ENCODE measurements at regions not wholly inside any gene's neighbourhood (a gene's known extent, or its start where the extent isn't known, plus 50 kb on each side); places are given as distances from the start of the nearest gene placed in this dataset.

- no peaks in the 10 kb centered on the region for H3K79me2 ChIP-seq (ENCODE audit: insufficient read depth, low read length)
- no peaks in the 10 kb centered on the region for H3K9me2 ChIP-seq (ENCODE audit: low read depth, low read length)
- no peak overlapping the region for H3K9ac ChIP-seq (ENCODE audit: low read length)
- H4K20me1 ChIP-seq (ENCODE audit: insufficient read depth, low read length), result no peaks in the 10 kb centered on the region
- H3K36me3 ChIP-seq (ENCODE audit: insufficient read depth, low read length), result no peaks in the 10 kb centered on the region; the same call in 1 of the 2 replicates
- TF ChIP-seq, protein P1, sequence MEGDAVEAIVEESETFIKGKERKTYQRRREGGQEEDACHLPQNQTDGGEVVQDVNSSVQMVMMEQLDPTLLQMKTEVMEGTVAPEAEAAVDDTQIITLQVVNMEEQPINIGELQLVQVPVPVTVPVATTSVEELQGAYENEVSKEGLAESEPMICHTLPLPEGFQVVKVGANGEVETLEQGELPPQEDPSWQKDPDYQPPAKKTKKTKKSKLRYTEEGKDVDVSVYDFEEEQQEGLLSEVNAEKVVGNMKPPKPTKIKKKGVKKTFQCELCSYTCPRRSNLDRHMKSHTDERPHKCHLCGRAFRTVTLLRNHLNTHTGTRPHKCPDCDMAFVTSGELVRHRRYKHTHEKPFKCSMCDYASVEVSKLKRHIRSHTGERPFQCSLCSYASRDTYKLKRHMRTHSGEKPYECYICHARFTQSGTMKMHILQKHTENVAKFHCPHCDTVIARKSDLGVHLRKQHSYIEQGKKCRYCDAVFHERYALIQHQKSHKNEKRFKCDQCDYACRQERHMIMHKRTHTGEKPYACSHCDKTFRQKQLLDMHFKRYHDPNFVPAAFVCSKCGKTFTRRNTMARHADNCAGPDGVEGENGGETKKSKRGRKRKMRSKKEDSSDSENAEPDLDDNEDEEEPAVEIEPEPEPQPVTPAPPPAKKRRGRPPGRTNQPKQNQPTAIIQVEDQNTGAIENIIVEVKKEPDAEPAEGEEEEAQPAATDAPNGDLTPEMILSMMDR (IDR thresholded peaks at IDR 0.05; ENCODE audit: low read length), result no peak
- no peak for TF ChIP-seq EZH2 (IDR thresholded peaks at IDR 0.05; ENCODE audit: borderline replicate concordance, low read length)
- H3K4me1 ChIP-seq (ENCODE audit: insufficient read depth, low read length, severe bottlenecking), result peaks cover 6% of the 10 kb centered on the region
- H3K27me3 ChIP-seq (ENCODE audit: insufficient read depth, low read length), result no peaks in the 10 kb centered on the region
- no peak overlapping the region for H3K4me3 ChIP-seq (ENCODE audit: low read depth, low read length, poor library complexity, severe bottlenecking)
- no peak overlapping the region for H3K4me2 ChIP-seq (ENCODE audit: low read length)
- peaks cover 8% of the 10 kb centered on the region for H3K9me3 ChIP-seq (ENCODE audit: low read length)
- no peaks in the 10 kb centered on the region for H3F3A ChIP-seq (ENCODE audit: insufficient read depth, low read length)
- no peak overlapping the region for H2AFZ ChIP-seq (ENCODE audit: low read length)
- H3K27ac ChIP-seq (ENCODE audit: low read depth, low read length, poor library complexity, severe bottlenecking), result no peak overlapping the region
Observed at GRCh38 chr15:58291848-58292247, 139.9 kb upstream of the LIPC start.

DNA sequence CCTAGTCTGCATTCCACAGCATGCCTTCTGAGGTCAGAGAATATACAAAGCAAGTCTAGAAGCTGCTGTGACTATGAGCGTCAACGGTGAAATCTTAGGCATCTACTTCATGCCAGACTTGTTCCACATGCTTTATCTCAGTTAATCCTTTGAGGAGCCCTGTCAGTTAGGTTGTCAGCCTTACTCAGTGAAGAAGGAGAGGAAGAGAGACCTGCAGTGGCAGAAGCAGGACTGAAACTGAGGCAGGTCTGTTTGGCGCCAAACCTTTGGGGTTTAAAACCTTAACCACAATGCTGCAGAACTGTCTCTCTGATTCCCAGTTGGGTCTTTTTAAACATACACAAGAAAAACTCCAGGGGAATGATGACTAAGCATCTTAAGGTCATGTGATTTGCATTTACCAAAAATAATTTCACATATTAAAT is 139.0 kb upstream of the LIPC start:
- H3K4me1 ChIP-seq (ENCODE audit: insufficient read depth, low read length, severe bottlenecking), result peaks cover 13% of the 10 kb centered on the region

DNA sequence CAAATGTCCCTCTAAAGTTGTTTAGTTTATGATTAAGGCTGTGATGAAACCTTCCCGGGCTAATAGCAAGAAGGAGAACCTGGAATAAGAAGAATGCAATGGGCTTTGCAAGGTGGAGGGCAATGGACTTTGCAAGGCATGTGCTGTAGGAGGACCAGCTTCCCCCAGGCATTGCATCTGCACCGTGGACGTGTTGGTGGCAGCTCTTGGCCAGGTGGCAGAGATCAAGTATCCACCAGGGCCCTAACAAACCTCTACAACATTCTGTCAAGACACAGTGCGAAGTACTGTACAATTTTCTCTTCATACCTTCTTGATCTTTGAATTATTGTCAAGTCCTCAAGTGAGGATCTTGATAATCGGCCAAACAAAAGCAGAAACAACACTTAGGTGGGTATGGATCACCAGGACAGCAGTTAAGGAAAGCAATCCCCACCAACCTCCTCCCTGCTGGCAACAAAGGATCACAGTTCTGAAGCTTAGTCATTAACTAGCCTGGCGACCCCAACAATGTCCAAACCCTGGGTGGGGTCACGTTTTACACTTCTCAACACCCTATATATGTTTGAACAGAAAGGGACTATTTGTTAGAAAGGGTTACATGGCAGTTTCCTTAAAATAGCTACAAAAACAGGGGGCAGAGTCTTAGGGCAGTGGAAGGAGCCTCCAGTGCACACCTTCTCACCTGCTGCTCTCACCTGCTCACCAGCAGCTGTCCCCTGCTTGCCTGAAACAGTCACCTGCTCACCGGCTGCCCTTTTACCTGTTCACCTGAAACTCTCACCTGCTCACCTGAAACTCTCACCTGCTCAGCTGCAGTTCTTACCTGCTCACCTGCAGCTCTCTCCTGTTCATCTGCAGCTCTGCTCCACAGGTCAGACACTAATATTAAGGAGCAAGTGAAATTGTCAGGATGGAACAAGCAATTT is 137.9 kb upstream of the LIPC start:
- no peaks in the 10 kb centered on the region for H3K79me2 ChIP-seq (ENCODE audit: insufficient read depth, low read length)
- H3F3A ChIP-seq (ENCODE audit: insufficient read depth, low read length), result no peaks in the 10 kb centered on the region
- no peak overlapping the region for H3K27ac ChIP-seq (ENCODE audit: low read depth, low read length, poor library complexity, severe bottlenecking)
- H3K9me2 ChIP-seq (ENCODE audit: low read depth, low read length), result no peaks in the 10 kb centered on the region
- H3K27me3 ChIP-seq (ENCODE audit: insufficient read depth, low read length), result no peaks in the 10 kb centered on the region
- no peak overlapping the region for H3K4me3 ChIP-seq (ENCODE audit: low read depth, low read length, poor library complexity, severe bottlenecking)
- no peak overlapping the region for H3K4me2 ChIP-seq (ENCODE audit: low read length)
- TF ChIP-seq, protein P1 (IDR thresholded peaks at IDR 0.05; ENCODE audit: low read length), result no peak
- no peak for TF ChIP-seq EZH2 (IDR thresholded peaks at IDR 0.05; ENCODE audit: borderline replicate concordance, low read length)
- peaks cover 15% of the 10 kb centered on the region for H3K4me1 ChIP-seq (ENCODE audit: insufficient read depth, low read length, severe bottlenecking)
- no peak overlapping the region for H3K9ac ChIP-seq (ENCODE audit: low read length)
- no peaks in the 10 kb centered on the region for H4K20me1 ChIP-seq (ENCODE audit: insufficient read depth, low read length)
- H2AFZ ChIP-seq (ENCODE audit: low read length), result no peak overlapping the region
- H3K9me3 ChIP-seq (ENCODE audit: low read length), result peaks cover 8% of the 10 kb centered on the region
- H3K36me3 ChIP-seq (ENCODE audit: insufficient read depth, low read length), result no peaks in the 10 kb centered on the region; the same call in 1 of the 2 replicates

More for the DNA sequence above, 139.0 kb upstream of the LIPC start:
- H3K4me3 ChIP-seq (ENCODE audit: low read depth, low read length, poor library complexity, severe bottlenecking), result no peak overlapping the region
- H4K20me1 ChIP-seq (ENCODE audit: insufficient read depth, low read length), result no peaks in the 10 kb centered on the region
- no peaks in the 10 kb centered on the region for H3K9me2 ChIP-seq (ENCODE audit: low read depth, low read length)
- H3K27ac ChIP-seq (ENCODE audit: low read depth, low read length, poor library complexity, severe bottlenecking), result no peak overlapping the region
- H3K36me3 ChIP-seq (ENCODE audit: insufficient read depth, low read length), result no peaks in the 10 kb centered on the region; the same call in 1 of the 2 replicates
- no peak overlapping the region for H3K9ac ChIP-seq (ENCODE audit: low read length)
- H3K27me3 ChIP-seq (ENCODE audit: insufficient read depth, low read length), result no peaks in the 10 kb centered on the region
- H3K79me2 ChIP-seq (ENCODE audit: insufficient read depth, low read length), result no peaks in the 10 kb centered on the region
- H2AFZ ChIP-seq (ENCODE audit: low read length), result no peak overlapping the region
- no peaks in the 10 kb centered on the region for H3F3A ChIP-seq (ENCODE audit: insufficient read depth, low read length)
- no peak overlapping the region for H3K4me2 ChIP-seq (ENCODE audit: low read length)
- peaks cover 8% of the 10 kb centered on the region for H3K9me3 ChIP-seq (ENCODE audit: low read length)
- no peak for TF ChIP-seq EZH2 (IDR thresholded peaks at IDR 0.05; ENCODE audit: borderline replicate concordance, low read length)
